SK-N-SH (cell line): ENCODE measurements at regions not wholly inside any gene's neighbourhood (a gene's known extent, or its start where the extent isn't known, plus 50 kb on each side); places are given as distances from the start of the nearest gene placed in this dataset.
"Not testable (repeated sequence)": the region's sequence is repeated elsewhere in the genome, so short reads cannot be mapped to it uniquely, and the experiment has no call there.

ENCODE experiments used
- CTCF ChIA-PET: fragments of 300-600, 350-600 bp; formaldehyde crosslinking; extraction: SDS; loops from one replicate; lab custom pipeline; 2021; lab: Yijun Ruan, JAX
- POLR2A ChIA-PET: fragments of 350-600 bp; sonication (Branson Sonifier 250); formaldehyde crosslinking; extraction: SDS; loops from one replicate; lab custom pipeline; 2020; ENCODE audit warnings: antibody characterized with exemption, inconsistent platforms; lab: Yijun Ruan, JAX
- DNase-seq: peaks from one replicate; pipeline ENCODE4 v3.0.0; 2012
- H2AFZ ChIP-seq: fragments of 200-600 bp; sonication (generic); 2 replicates; pipeline ENCODE4 v1.8.1; 2016; ENCODE audit warnings: antibody characterized with exemption, mild to moderate bottlenecking, low read depth
- H3F3A ChIP-seq: fragments of 200-600 bp; sonication (generic); replicated peaks from 2 replicates; pipeline ENCODE3; 2016; ENCODE audit warnings: antibody characterized with exemption, mild to moderate bottlenecking; ENCODE audit not compliant: insufficient read depth
- H3K27ac ChIP-seq, 2 experiments: fragments of 200-500 bp in 1 of 2; fragments of 200-600 bp in 1 of 2; sonication (Bioruptor generic) in 1 of 2; sonication (generic), shearing (Covaris generic) in 1 of 2; 2 replicates each; pipeline versions ENCODE4 v1.5.1 to v1.6.1; 2014 to 2016; ENCODE audit warnings: low read depth in 2 of 2, inconsistent platforms in 1 of 2, low read length in 1 of 2, mild to moderate bottlenecking in 1 of 2, mixed read lengths in 1 of 2
- H3K27me3 ChIP-seq: fragments of 200-600 bp; sonication (generic), shearing (Covaris generic); 2 replicates; pipeline ENCODE4 v1.6.1; 2016; ENCODE audit warnings: mixed run types; ENCODE audit not compliant: insufficient read depth
- H3K36me3 ChIP-seq, 2 experiments: fragments of 200-500 bp in 1 of 2; fragments of 200-600 bp in 1 of 2; sonication (Bioruptor generic) in 1 of 2; sonication (generic) in 1 of 2; replicated peaks in 1 of 2; 2 replicates each; pipeline versions ENCODE3 to v1.5.1; 2014 to 2016; ENCODE audit warnings: low read length in 1 of 2, mild to moderate bottlenecking in 1 of 2; ENCODE audit not compliant: insufficient read depth in 2 of 2, control insufficient read depth in 1 of 2
- H3K4me1 ChIP-seq, 2 experiments: fragments of 200-500 bp in 1 of 2; fragments of 200-600 bp in 1 of 2; sonication (Bioruptor generic) in 1 of 2; sonication (generic), shearing (Covaris generic) in 1 of 2; 2 replicates each; pipeline versions ENCODE4 v1.5.1 to v1.6.1; 2014 to 2016; ENCODE audit warnings: low read depth in 1 of 2, low read length in 1 of 2, mixed run types in 1 of 2; ENCODE audit not compliant: insufficient read depth in 2 of 2, control insufficient read depth in 1 of 2
- H3K4me2 ChIP-seq: fragments of 200-600 bp; sonication (generic), shearing (Covaris generic); 2 replicates; pipeline ENCODE4 v1.6.1; 2017; ENCODE audit warnings: mixed run types
- H3K4me3 ChIP-seq, 2 experiments: fragments of 200-500 bp in 1 of 2; fragments of 200-600 bp in 1 of 2; sonication (Bioruptor generic) in 1 of 2; sonication (generic), shearing (Covaris generic) in 1 of 2; 2 replicates each; pipeline versions ENCODE4 v1.5.1 to v1.8.1; 2014 to 2016; ENCODE audit warnings: low read depth in 2 of 2, inconsistent platforms in 1 of 2, low read length in 1 of 2, mild to moderate bottlenecking in 1 of 2, mixed read lengths in 1 of 2, moderate library complexity in 1 of 2
- H3K79me2 ChIP-seq: fragments of 200-600 bp; sonication (generic); 2 replicates; pipeline ENCODE4 v1.8.1; 2017; ENCODE audit warnings: mild to moderate bottlenecking; ENCODE audit not compliant: insufficient read depth
- H3K9ac ChIP-seq: fragments of 200-600 bp; sonication (generic); 2 replicates; pipeline ENCODE4 v1.6.1; 2017; ENCODE audit warnings: mixed run types
- H3K9me2 ChIP-seq: fragments of 200-600 bp; sonication (generic); 2 replicates; pipeline ENCODE4 v1.6.1; 2017; ENCODE audit warnings: mixed run types
- H3K9me3 ChIP-seq: fragments of 200-600 bp; sonication (generic); 2 replicates; pipeline ENCODE4 v1.6.1; 2017; ENCODE audit warnings: mixed run types, mild to moderate bottlenecking, moderate library complexity
- H4K20me1 ChIP-seq: fragments of 200-600 bp; sonication (generic); 2 replicates; pipeline ENCODE4 v1.6.1; 2017; ENCODE audit warnings: mild to moderate bottlenecking, mixed run types; ENCODE audit not compliant: insufficient read depth
- WGBS: methylation state at CpG from one replicate; pipeline ENCODE4 v1.1.6; 2017; ENCODE audit warnings: low lambda C conversion rate; 5-methylcytosine and 5-hydroxymethylcytosine counted together

- DNase-seq, POLR2A ChIA-PET, CTCF ChIA-PET: not testable (repeated sequence)
These were observed 303.2 kb downstream of the CCDC74A start for GRCh38 chr2:131830946-131831310.

GRCh38 chr2:131831450-131832208 is 303.9 kb downstream of the CCDC74A start:
- H3K4me1 ChIP-seq, H3K9me3 ChIP-seq, POLR2A ChIA-PET, H3K79me2 ChIP-seq, H3K4me3 ChIP-seq, H3K27me3 ChIP-seq, H3F3A ChIP-seq, H3K27ac ChIP-seq, H3K9me2 ChIP-seq, H4K20me1 ChIP-seq, H3K36me3 ChIP-seq, H2AFZ ChIP-seq, H3K9ac ChIP-seq, CTCF ChIA-PET, H3K4me2 ChIP-seq: not testable (repeated sequence)
- peak; percentile 74 for DNase-seq
- WGBS: 37% methylated on average over 11 of the region's 25 CpGs

More at GRCh38 chr2:131830946-131831310, 303.2 kb downstream of the CCDC74A start:
- H3K9me2 ChIP-seq, H3K36me3 ChIP-seq, H3F3A ChIP-seq, H3K27me3 ChIP-seq, H3K4me2 ChIP-seq, H4K20me1 ChIP-seq, H3K9me3 ChIP-seq, H3K9ac ChIP-seq, H3K27ac ChIP-seq, H3K79me2 ChIP-seq, H3K4me3 ChIP-seq, H3K4me1 ChIP-seq, H2AFZ ChIP-seq: not testable (repeated sequence)
- 85% methylated on average over 4 of the region's 10 CpGs for WGBS

- H3K79me2 ChIP-seq, H3K4me1 ChIP-seq, H3K4me3 ChIP-seq, CTCF ChIA-PET, H3K27me3 ChIP-seq, H3F3A ChIP-seq, H2AFZ ChIP-seq, H3K9me3 ChIP-seq, DNase-seq, H3K27ac ChIP-seq, POLR2A ChIA-PET, H3K9me2 ChIP-seq, H3K4me2 ChIP-seq, H3K9ac ChIP-seq, H3K36me3 ChIP-seq, H4K20me1 ChIP-seq: not testable (repeated sequence)
- 41% methylated on average over 4 of the region's 10 CpGs for WGBS
These were observed 304.6 kb downstream of the CCDC74A start for GRCh38 chr2:131832209-131832780.

- H3K4me1 ChIP-seq, H2AFZ ChIP-seq, H3K27me3 ChIP-seq, POLR2A ChIA-PET, DNase-seq, H3K4me3 ChIP-seq, H3K4me2 ChIP-seq, H3K9ac ChIP-seq, H3K79me2 ChIP-seq, CTCF ChIA-PET, H3K9me3 ChIP-seq, H3F3A ChIP-seq, H3K9me2 ChIP-seq, H3K36me3 ChIP-seq, H3K27ac ChIP-seq, H4K20me1 ChIP-seq: not testable (repeated sequence)
- 13% methylated on average over 1 of the region's 4 CpGs for WGBS
These were observed 305.2 kb downstream of the CCDC74A start for GRCh38 chr2:131832917-131833316.

- H3K9me3 ChIP-seq: not testable (repeated sequence)
- CTCF ChIA-PET: interaction anchor here (0.7 kb wide), 1 partner anchor 680 kb away, joined by 3 read pairs; no protein-coding TSS in a partner anchor
- 83% methylated on average over 4 of the region's 24 CpGs for WGBS
These were observed 305.9 kb downstream of the CCDC74A start for GRCh38 chr2:131833367-131834202.

More at GRCh38 chr2:131833367-131834202, 305.9 kb downstream of the CCDC74A start:
- H3K79me2 ChIP-seq, H2AFZ ChIP-seq, H3F3A ChIP-seq, H3K4me1 ChIP-seq, H3K4me2 ChIP-seq, POLR2A ChIA-PET, DNase-seq, H3K36me3 ChIP-seq, H3K4me3 ChIP-seq, H3K27ac ChIP-seq, H3K9ac ChIP-seq, H3K27me3 ChIP-seq, H3K9me2 ChIP-seq, H4K20me1 ChIP-seq: not testable (repeated sequence)
